ENCODE measurements at regions not wholly inside any gene's neighbourhood (a gene's known extent, or its start where the extent isn't known, plus 50 kb on each side); places are given as distances from the start of the nearest gene placed in this dataset.

DNA sequence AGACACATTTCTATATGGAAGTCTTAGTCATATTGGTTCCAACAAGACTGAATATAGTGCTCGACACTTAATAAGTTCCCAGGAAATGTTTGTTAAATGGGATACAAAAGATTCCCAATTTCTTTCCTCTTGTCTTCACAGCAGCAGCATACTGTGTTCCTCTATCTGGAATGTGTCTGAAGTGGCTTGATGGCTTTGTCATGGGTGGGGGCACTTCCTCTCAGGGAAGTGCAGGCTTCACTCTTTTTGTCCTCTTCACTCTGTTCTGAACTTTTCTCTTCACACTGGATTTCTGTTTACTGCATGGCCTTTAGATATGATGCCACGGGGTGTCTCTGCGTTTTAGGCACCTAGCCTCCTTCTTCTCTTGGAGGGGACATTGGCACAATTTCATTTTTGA is 127.7 kb upstream of the C9orf72 start:
- Mint-ChIP-seq H3K27ac (no peak overlapping the region), H3K4me3 (no peak overlapping the region), H3K27me3 (no peaks in the 10 kb centered on the region), H3K4me1 (no peaks in the 10 kb centered on the region), H3K36me3 (no peaks in the 10 kb centered on the region), H3K9me3 (no peaks in the 10 kb centered on the region)
- DNase-seq: no peak
- CTCF ChIA-PET: no interaction called here

DNA sequence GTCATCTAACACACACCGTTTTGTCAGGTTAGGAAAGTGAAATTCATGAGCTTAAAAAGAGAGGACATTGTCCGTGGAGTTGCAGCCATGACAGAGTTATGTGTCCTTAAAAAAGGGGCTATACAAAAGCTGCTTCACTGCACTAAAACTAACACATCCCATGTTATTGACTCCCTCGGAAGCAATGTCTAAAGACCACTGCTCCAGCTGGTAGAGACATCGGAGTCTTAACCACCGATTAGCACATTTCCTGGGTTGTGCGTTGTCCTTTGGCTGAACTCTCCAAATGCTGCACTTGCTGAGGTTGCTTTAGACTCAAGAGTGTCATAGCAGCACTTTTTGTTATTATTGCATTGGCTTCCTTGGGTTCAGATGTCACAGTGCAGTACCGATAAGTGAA is 128.3 kb upstream of the C9orf72 start:
- DNase-seq: no peak
- no peaks in the 10 kb centered on the region for H3K9me3 Mint-ChIP-seq
- CTCF ChIA-PET: no interaction called here
- H3K4me3 Mint-ChIP-seq: no peak overlapping the region
- H3K36me3 Mint-ChIP-seq: no peaks in the 10 kb centered on the region
- no peak overlapping the region for H3K27ac Mint-ChIP-seq
- no peaks in the 10 kb centered on the region for H3K4me1 Mint-ChIP-seq
- H3K27me3 Mint-ChIP-seq: no peaks in the 10 kb centered on the region

DNA sequence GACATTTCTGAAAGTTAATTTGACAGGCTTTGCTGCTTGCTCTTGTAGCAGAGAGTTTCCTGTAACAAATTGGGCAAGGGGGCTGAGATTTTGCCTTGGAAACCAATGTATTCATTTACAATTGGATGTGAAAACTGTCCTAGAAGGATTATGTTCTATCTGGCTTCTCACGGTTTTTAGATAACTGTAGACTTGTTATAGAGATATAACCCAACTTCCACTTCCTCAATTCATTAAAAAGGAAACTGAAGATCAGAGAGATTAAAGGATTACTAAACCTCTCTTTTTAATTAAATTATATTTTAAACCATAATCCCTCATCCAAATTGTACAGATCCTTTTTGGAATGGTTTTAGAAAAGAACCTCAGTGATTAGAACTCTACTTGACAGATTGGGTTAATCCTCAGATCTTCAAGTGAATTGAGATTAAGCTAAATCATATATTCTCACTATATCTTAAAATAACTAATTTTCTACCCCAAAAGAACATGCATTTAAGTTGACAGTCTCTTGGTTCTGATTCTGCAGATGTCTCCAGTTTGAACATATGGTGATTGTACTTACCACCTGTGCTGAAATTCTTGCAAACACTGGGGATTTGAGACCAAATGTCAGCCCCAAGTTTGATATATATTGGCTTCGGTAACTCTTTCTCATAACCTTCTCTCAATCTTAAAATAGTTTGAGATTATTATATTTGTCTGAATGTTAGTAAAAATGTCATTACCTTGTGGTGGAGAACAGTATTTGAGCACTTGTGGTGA is 130.1 kb upstream of the C9orf72 start:
- Mint-ChIP-seq H3K4me1 (no peaks in the 10 kb centered on the region), H3K27me3 (no peaks in the 10 kb centered on the region), H3K27ac (no peak overlapping the region), H3K36me3 (no peaks in the 10 kb centered on the region), H3K9me3 (no peaks in the 10 kb centered on the region), H3K4me3 (no peak overlapping the region)
- CTCF ChIA-PET: no interaction called here
- no peak for DNase-seq

DNA sequence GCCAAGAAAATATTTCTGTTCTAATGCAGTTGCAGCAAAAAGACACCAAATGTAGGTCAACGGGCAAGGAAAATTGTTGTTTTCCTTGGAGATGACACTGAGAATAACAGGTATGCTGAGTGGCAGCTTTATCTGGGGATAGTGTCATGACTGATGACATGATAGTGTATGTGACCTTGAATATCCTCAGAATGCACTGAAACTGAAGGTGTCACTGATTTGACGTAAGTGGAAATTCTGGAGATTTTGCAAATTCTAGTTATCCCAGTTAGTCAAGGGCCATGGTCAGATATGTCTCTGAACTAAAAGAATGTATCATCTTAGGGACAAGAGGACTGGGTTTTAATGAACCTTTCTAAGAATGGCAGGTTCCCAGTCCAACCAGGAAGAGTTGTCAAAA is 138.0 kb upstream of the C9orf72 start:
- CTCF ChIA-PET: no interaction called here
- H3K4me1 Mint-ChIP-seq: no peaks in the 10 kb centered on the region
- H3K27me3 Mint-ChIP-seq: peaks cover 6% of the 10 kb centered on the region
- H3K9me3 Mint-ChIP-seq: no peaks in the 10 kb centered on the region
- no peak overlapping the region for H3K4me3 Mint-ChIP-seq
- DNase-seq: no peak
- H3K36me3 Mint-ChIP-seq: no peaks in the 10 kb centered on the region
- H3K27ac Mint-ChIP-seq: no peak overlapping the region

DNA sequence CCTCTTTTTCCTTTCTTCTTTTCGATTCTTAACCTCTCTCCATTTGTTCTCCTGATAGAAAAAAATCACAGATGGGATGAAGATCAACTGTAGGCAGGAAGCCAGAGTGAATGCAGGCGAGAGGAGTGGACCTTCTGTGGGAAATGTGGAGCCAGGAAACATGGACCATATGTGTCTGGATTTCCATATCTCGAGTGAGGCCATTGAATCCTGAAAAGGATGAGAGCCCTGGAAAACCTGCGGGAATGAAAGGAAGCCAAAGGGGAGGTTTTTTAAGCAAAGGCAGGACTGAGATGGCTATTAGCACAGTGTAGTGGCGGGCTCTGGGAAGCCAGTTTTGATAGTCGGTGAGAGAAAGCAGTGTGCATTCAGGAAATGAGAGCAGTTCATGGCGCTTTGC is 139.5 kb upstream of the C9orf72 start:
- H3K27me3 Mint-ChIP-seq: peaks cover 6% of the 10 kb centered on the region
- H3K4me3 Mint-ChIP-seq: no peak overlapping the region
- H3K36me3 Mint-ChIP-seq: no peaks in the 10 kb centered on the region
- DNase-seq: no peak
- no peak overlapping the region for H3K27ac Mint-ChIP-seq
- no peaks in the 10 kb centered on the region for H3K4me1 Mint-ChIP-seq
- no peaks in the 10 kb centered on the region for H3K9me3 Mint-ChIP-seq
- CTCF ChIA-PET: no interaction called here

- Mint-ChIP-seq H3K4me3 (no peak overlapping the region), H3K27ac (no peak overlapping the region), H3K4me1 (no peaks in the 10 kb centered on the region), H3K27me3 (peaks cover 6% of the 10 kb centered on the region), H3K9me3 (no peaks in the 10 kb centered on the region), H3K36me3 (no peaks in the 10 kb centered on the region)
- no peak for DNase-seq
- CTCF ChIA-PET: interaction anchor here (1.6 kb wide), 1 partner anchor 12 kb away, joined by 6 read pairs; no protein-coding TSS in a partner anchor
Observed at GRCh38 chr9:27714388-27714787, 141.1 kb upstream of the C9orf72 start.

GRCh38 chr9:27715651-27716050 is 142.4 kb upstream of the C9orf72 start:
- CTCF ChIA-PET: interaction anchor here (1.6 kb wide), 1 partner anchor 11 kb away, joined by 6 read pairs; no protein-coding TSS in a partner anchor
- DNase-seq: no peak
- Mint-ChIP-seq H3K27ac (no peak overlapping the region), H3K36me3 (no peaks in the 10 kb centered on the region), H3K4me3 (no peak overlapping the region), H3K4me1 (no peaks in the 10 kb centered on the region), H3K27me3 (peaks cover 6% of the 10 kb centered on the region), H3K9me3 (no peaks in the 10 kb centered on the region)

DNA sequence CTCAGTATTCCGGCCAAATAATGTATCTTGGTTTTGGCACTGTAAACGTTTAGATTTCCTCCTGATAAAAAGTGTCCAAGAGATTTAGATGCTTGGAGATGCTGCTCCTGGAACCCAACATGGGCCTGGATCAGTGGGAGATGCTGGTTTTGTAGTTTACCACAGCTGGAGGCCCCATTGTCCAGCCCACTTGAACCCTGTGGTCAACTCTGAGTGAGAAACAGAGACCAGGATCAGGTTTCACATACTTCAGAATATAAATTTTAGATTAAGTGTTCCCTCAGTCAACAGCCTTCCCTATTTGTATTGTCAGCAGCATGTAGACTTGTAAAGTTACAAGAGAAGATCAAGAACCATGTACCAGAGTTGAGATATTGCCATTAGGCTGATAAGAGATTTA is 144.7 kb upstream of the C9orf72 start:
- H3K4me3 Mint-ChIP-seq: no peak overlapping the region
- H3K27me3 Mint-ChIP-seq: peaks cover 10% of the 10 kb centered on the region
- no peak for DNase-seq
- CTCF ChIA-PET: no interaction called here
- no peaks in the 10 kb centered on the region for H3K4me1 Mint-ChIP-seq
- no peak overlapping the region for H3K27ac Mint-ChIP-seq
- no peaks in the 10 kb centered on the region for H3K36me3 Mint-ChIP-seq
- no peaks in the 10 kb centered on the region for H3K9me3 Mint-ChIP-seq

DNA sequence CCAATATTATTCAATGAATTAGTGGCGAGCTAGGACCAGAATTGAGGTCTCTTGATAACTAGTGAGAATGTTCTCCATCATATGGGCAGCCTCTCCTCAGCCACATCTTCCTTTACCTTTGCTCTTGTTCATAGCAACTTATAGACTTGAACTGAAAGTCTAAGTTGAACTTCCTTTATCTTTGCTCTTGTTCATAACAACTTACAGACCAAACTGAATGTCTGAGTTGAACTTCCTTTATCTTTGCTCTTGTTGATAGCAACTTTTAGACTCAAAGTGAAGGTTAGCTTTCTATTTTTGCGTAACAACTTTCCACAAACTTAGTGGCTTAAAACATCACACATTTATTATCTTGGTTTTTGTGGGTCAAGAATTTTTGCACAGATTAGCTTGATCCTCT is 146.4 kb upstream of the C9orf72 start:
- Mint-ChIP-seq H3K36me3 (no peaks in the 10 kb centered on the region), H3K27me3 (peaks cover 17% of the 10 kb centered on the region), H3K4me1 (no peaks in the 10 kb centered on the region), H3K4me3 (no peak overlapping the region), H3K27ac (no peak overlapping the region), H3K9me3 (no peaks in the 10 kb centered on the region)
- no peak for DNase-seq
- CTCF ChIA-PET: no interaction called here

GRCh38 chr9:27722866-27723265 is 149.6 kb upstream of the C9orf72 start:
- no peak overlapping the region for H3K4me3 Mint-ChIP-seq
- no peak overlapping the region for H3K27ac Mint-ChIP-seq
- H3K9me3 Mint-ChIP-seq: no peaks in the 10 kb centered on the region
- no peaks in the 10 kb centered on the region for H3K36me3 Mint-ChIP-seq
- CTCF ChIA-PET: no interaction called here
- H3K27me3 Mint-ChIP-seq: peaks cover 11% of the 10 kb centered on the region
- H3K4me1 Mint-ChIP-seq: no peaks in the 10 kb centered on the region
- DNase-seq: no peak

- Mint-ChIP-seq H3K27ac (no peak overlapping the region), H3K4me1 (no peaks in the 10 kb centered on the region), H3K36me3 (no peaks in the 10 kb centered on the region), H3K9me3 (no peaks in the 10 kb centered on the region), H3K4me3 (no peak overlapping the region), H3K27me3 (peaks cover 11% of the 10 kb centered on the region)
- CTCF ChIA-PET: interaction anchor here (0.7 to 2.1 kb wide), 9 partner anchors 12 to 1048 kb away, joined by 3 to 6 read pairs (median 3); no protein-coding TSS in a partner anchor
- peak; percentile 66 for DNase-seq
Observed at GRCh38 chr9:27726244-27727081, 153.2 kb upstream of the C9orf72 start.

- Mint-ChIP-seq H3K27me3 (no peaks in the 10 kb centered on the region), H3K4me3 (no peak overlapping the region), H3K9me3 (no peaks in the 10 kb centered on the region), H3K4me1 (peaks cover 10% of the 10 kb centered on the region), H3K36me3 (no peaks in the 10 kb centered on the region), H3K27ac (no peak overlapping the region)
- DNase-seq: no peak
- CTCF ChIA-PET: no interaction called here
Observed at GRCh38 chr9:27732494-27732893, 159.2 kb upstream of the C9orf72 start.

- Mint-ChIP-seq H3K4me3 (no peak overlapping the region), H3K4me1 (no peaks in the 10 kb centered on the region), H3K36me3 (no peaks in the 10 kb centered on the region), H3K27me3 (peaks cover 5% of the 10 kb centered on the region), H3K27ac (no peak overlapping the region), H3K9me3 (peaks cover 2% of the 10 kb centered on the region)
- DNase-seq: no peak
- CTCF ChIA-PET: interaction anchor here (1.5 kb wide), 1 partner anchor 16 kb away, joined by 4 read pairs; no protein-coding TSS in a partner anchor
Observed at GRCh38 chr9:27743490-27743889, 170.2 kb upstream of the C9orf72 start.

DNA sequence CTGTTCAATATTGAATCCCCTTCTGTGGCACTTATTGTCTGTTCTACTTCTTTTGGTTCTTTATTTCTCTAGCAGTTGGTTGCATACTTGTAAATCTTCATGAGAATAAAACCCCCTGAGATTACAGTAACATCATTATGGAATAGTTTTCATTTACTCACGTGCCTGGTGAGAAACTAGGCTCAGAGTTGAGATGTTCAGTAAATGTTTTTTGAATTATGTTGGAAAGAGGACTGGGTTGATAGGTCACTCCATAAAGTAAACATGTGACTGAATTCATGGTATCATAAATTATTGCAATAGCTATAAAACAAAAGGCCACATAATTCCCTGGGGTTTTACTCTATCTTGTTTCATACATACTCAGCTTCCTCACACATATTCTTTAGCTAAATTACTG is 174.2 kb upstream of the C9orf72 start:
- DNase-seq: no peak
- no peak overlapping the region for H3K4me3 Mint-ChIP-seq
- H3K27ac Mint-ChIP-seq: no peak overlapping the region
- H3K27me3 Mint-ChIP-seq: peaks cover 4% of the 10 kb centered on the region
- no peaks in the 10 kb centered on the region for H3K4me1 Mint-ChIP-seq
- H3K9me3 Mint-ChIP-seq: no peaks in the 10 kb centered on the region
- H3K36me3 Mint-ChIP-seq: no peaks in the 10 kb centered on the region
- CTCF ChIA-PET: no interaction called here

GRCh38 chr9:27749838-27750237 is 176.6 kb upstream of the C9orf72 start:
- DNase-seq: no peak
- H3K27me3 Mint-ChIP-seq: no peaks in the 10 kb centered on the region
- H3K27ac Mint-ChIP-seq: no peak overlapping the region
- H3K4me3 Mint-ChIP-seq: no peak overlapping the region
- H3K9me3 Mint-ChIP-seq: no peaks in the 10 kb centered on the region
- no peaks in the 10 kb centered on the region for H3K36me3 Mint-ChIP-seq
- CTCF ChIA-PET: no interaction called here
- H3K4me1 Mint-ChIP-seq: no peaks in the 10 kb centered on the region

Measured in activated naive CD4-positive, alpha-beta T cell treated with anti-CD3 and anti-CD28 coated beads, Interleukin-2, amount 10 ng/mL, durations not matched to agents 7 days and 5 days (primary cell).